ENCODE measurements at regions not wholly inside any gene's neighbourhood (a gene's known extent, or its start where the extent isn't known, plus 50 kb on each side); places are given as distances from the start of the nearest gene placed in this dataset.

GRCh38 chr6:22081709-22082108 lies 215.1 kb downstream of the PRL start:
- TF ChIP-seq, protein P1, sequence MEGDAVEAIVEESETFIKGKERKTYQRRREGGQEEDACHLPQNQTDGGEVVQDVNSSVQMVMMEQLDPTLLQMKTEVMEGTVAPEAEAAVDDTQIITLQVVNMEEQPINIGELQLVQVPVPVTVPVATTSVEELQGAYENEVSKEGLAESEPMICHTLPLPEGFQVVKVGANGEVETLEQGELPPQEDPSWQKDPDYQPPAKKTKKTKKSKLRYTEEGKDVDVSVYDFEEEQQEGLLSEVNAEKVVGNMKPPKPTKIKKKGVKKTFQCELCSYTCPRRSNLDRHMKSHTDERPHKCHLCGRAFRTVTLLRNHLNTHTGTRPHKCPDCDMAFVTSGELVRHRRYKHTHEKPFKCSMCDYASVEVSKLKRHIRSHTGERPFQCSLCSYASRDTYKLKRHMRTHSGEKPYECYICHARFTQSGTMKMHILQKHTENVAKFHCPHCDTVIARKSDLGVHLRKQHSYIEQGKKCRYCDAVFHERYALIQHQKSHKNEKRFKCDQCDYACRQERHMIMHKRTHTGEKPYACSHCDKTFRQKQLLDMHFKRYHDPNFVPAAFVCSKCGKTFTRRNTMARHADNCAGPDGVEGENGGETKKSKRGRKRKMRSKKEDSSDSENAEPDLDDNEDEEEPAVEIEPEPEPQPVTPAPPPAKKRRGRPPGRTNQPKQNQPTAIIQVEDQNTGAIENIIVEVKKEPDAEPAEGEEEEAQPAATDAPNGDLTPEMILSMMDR (IDR thresholded peaks at IDR 0.05; ENCODE audit: low read depth, low read length, missing input control), result no peak
- TF ChIP-seq RAD21 (IDR thresholded peaks at IDR 0.05) (no peak), EGR1 (IDR thresholded peaks at IDR 0.05; ENCODE audit: low read depth in 2 of 2) (no peak), REST (IDR thresholded peaks at IDR 0.05) (no peak)
